T-helper 2 cell (primary cell): ENCODE measurements at regions not wholly inside any gene's neighbourhood (a gene's known extent, or its start where the extent isn't known, plus 50 kb on each side); places are given as distances from the start of the nearest gene placed in this dataset.
"Not testable (repeated sequence)": the region's sequence is repeated elsewhere in the genome, so short reads cannot be mapped to it uniquely, and the experiment has no call there.

Experiments
- DNase-seq, 5 experiments: peaks; one replicate each; pipeline versions ENCODE4 v3.0.0 to v3.0.0-alpha.2; 2012 to 2022

GRCh38 chr5:29005386-29005785 lies 1967.0 kb upstream of the CDH9 start:
- no peak for DNase-seq

GRCh38 chr5:29002481-29002880 lies 1964.1 kb upstream of the CDH9 start:
- no peak for DNase-seq

- no peak for DNase-seq
Measured at GRCh38 chr5:29001666-29002065, 1963.3 kb upstream of the CDH9 start.

GRCh38 chr5:28984639-28985038 lies 1946.3 kb upstream of the CDH9 start:
- no peak for DNase-seq

- no peak for DNase-seq
Measured at GRCh38 chr5:28975508-28975907, 1937.1 kb upstream of the CDH9 start.

- no peak for DNase-seq
Measured at GRCh38 chr5:28967848-28968247, 1929.5 kb upstream of the CDH9 start.

GRCh38 chr5:28961816-28962215 lies 1923.4 kb upstream of the CDH9 start:
- DNase-seq: no peak

- no peak for DNase-seq
Measured at GRCh38 chr5:28958581-28958980, 1920.2 kb upstream of the CDH9 start.

GRCh38 chr5:28957450-28957849 lies 1919.1 kb upstream of the CDH9 start:
- DNase-seq: no peak

- DNase-seq: no peak
Measured at GRCh38 chr5:28954074-28954473, 1915.7 kb upstream of the CDH9 start.

GRCh38 chr5:28947865-28948264 lies 1909.5 kb upstream of the CDH9 start:
- DNase-seq: no peak

GRCh38 chr5:28945859-28946258 lies 1907.5 kb upstream of the CDH9 start:
- no peak for DNase-seq

- not testable (repeated sequence) for DNase-seq
Measured at GRCh38 chr5:28929366-28929765, 1891.0 kb upstream of the CDH9 start.

- not testable (repeated sequence) for DNase-seq
Measured at GRCh38 chr5:28928327-28928790, 1890.0 kb upstream of the CDH9 start.

GRCh38 chr5:28927559-28928326 lies 1889.4 kb upstream of the CDH9 start:
- no peak for DNase-seq

- DNase-seq: no peak
Measured at GRCh38 chr5:28926422-28926821, 1888.0 kb upstream of the CDH9 start.

GRCh38 chr5:28917631-28918030 lies 1879.2 kb upstream of the CDH9 start:
- no peak for DNase-seq

- no peak for DNase-seq
Measured at GRCh38 chr5:28914297-28914696, 1875.9 kb upstream of the CDH9 start.

- DNase-seq: no peak
Measured at GRCh38 chr5:28903643-28904042, 1865.3 kb upstream of the CDH9 start.

- no peak for DNase-seq
Measured at GRCh38 chr5:28896949-28897348, 1858.6 kb upstream of the CDH9 start.

- no peak for DNase-seq
Measured at GRCh38 chr5:28880936-28881335, 1842.5 kb upstream of the CDH9 start.

- DNase-seq: no peak
Measured at GRCh38 chr5:28877050-28877449, 1838.7 kb upstream of the CDH9 start.

GRCh38 chr5:28864006-28864405 lies 1825.6 kb upstream of the CDH9 start:
- DNase-seq: no peak

GRCh38 chr5:28862860-28863196 lies 1824.4 kb upstream of the CDH9 start:
- DNase-seq: no peak
